ENCODE measurements at regions not wholly inside any gene's neighbourhood (a gene's known extent, or its start where the extent isn't known, plus 50 kb on each side); places are given as distances from the start of the nearest gene placed in this dataset.

DNA sequence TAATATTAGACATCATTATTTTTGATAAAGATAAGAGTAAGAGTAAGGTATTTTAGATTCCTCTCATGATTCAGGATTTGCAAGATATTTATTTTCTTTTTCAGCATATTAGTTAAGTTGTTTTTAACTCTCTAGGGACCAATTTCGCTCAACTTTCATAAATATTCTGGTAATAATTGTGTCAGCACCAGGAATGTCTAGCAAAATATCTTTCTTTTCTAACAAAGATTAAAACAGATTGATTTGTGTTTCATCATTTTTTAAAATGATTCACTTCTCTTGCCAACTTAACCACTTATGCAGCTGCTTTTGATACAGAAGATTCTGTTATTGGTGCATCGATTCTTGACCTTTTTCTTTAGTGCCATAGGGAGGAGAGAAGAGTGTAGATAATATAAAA lies 172.8 kb upstream of the PTGFR start:
- Histone ChIP-seq H3K27ac (ENCODE audit: low read length) (no peak overlapping the region), H3F3A (ENCODE audit: low read length, unreplicated experiment) (no peaks in the 10 kb centered on the region), H3K79me2 (ENCODE audit: low read length) (no peaks in the 10 kb centered on the region), H3K4me3 (ENCODE audit: low read length) (no peak overlapping the region), H4K20me1 (ENCODE audit: low read length) (no peaks in the 10 kb centered on the region), H3K36me3 (ENCODE audit: low read depth, low read length) (no peaks in the 10 kb centered on the region), H3K9me2 (replicated peaks; ENCODE audit: low read length) (no peaks in the 10 kb centered on the region), H3K9me3 (ENCODE audit: low read length) (no peaks in the 10 kb centered on the region), H3K27me3 (ENCODE audit: low read length) (no peaks in the 10 kb centered on the region), H3K4me1 (ENCODE audit: insufficient read depth, low read length) (peaks cover 3% of the 10 kb centered on the region; the same call in 1 of the 2 replicates), H3K4me2 (ENCODE audit: low read length) (no peak overlapping the region), H3K9ac (ENCODE audit: low read length) (no peak overlapping the region), H2AFZ (ENCODE audit: low read length) (no peak overlapping the region)
- no peak for ATAC-seq
- DNase-seq = no peak
- no TSS peak for BruUV-seq (replicated peaks)
- intact Hi-C loops (cut with micrococcal nuclease) = no loop called here
- POLR2A ChIA-PET (ENCODE audit: unreplicated experiment) = no interaction called here
- TF ChIP-seq EZH2phosphoT487 (IDR thresholded peaks at IDR 0.05; ENCODE audit: borderline replicate concordance, low read length) (no peak), EZH2 (IDR thresholded peaks at IDR 0.05; ENCODE audit: low read length, unreplicated experiment) (no peak)
- TF ChIP-seq, protein P1, sequence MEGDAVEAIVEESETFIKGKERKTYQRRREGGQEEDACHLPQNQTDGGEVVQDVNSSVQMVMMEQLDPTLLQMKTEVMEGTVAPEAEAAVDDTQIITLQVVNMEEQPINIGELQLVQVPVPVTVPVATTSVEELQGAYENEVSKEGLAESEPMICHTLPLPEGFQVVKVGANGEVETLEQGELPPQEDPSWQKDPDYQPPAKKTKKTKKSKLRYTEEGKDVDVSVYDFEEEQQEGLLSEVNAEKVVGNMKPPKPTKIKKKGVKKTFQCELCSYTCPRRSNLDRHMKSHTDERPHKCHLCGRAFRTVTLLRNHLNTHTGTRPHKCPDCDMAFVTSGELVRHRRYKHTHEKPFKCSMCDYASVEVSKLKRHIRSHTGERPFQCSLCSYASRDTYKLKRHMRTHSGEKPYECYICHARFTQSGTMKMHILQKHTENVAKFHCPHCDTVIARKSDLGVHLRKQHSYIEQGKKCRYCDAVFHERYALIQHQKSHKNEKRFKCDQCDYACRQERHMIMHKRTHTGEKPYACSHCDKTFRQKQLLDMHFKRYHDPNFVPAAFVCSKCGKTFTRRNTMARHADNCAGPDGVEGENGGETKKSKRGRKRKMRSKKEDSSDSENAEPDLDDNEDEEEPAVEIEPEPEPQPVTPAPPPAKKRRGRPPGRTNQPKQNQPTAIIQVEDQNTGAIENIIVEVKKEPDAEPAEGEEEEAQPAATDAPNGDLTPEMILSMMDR (conservative IDR thresholded peaks at IDR 0.05; ENCODE audit: low read depth, low read length) = no peak
- CTCF ChIA-PET = no interaction called here

GRCh38 chr1:78319603-78320002 lies 171.2 kb upstream of the PTGFR start:
- Histone ChIP-seq H3K9ac (ENCODE audit: low read length) (no peak overlapping the region), H3K4me1 (ENCODE audit: insufficient read depth, low read length) (peaks cover 5% of the 10 kb centered on the region; the same call in 1 of the 2 replicates), H3K36me3 (ENCODE audit: low read depth, low read length) (no peaks in the 10 kb centered on the region), H3F3A (ENCODE audit: low read length, unreplicated experiment) (no peaks in the 10 kb centered on the region), H3K79me2 (ENCODE audit: low read length) (no peaks in the 10 kb centered on the region), H3K27ac (ENCODE audit: low read length) (no peak overlapping the region), H3K9me2 (replicated peaks; ENCODE audit: low read length) (no peaks in the 10 kb centered on the region), H3K4me2 (ENCODE audit: low read length) (no peak overlapping the region), H2AFZ (ENCODE audit: low read length) (no peak overlapping the region), H4K20me1 (ENCODE audit: low read length) (no peaks in the 10 kb centered on the region), H3K27me3 (ENCODE audit: low read length) (no peaks in the 10 kb centered on the region), H3K9me3 (ENCODE audit: low read length) (no peaks in the 10 kb centered on the region), H3K4me3 (ENCODE audit: low read length) (no peak overlapping the region)
- ChIA-PET POLR2A (ENCODE audit: unreplicated experiment) (no interaction called here), CTCF (no interaction called here)
- DNase-seq = no peak
- no peak for ATAC-seq
- intact Hi-C loops (cut with micrococcal nuclease) = no loop called here
- BruUV-seq (replicated peaks) = no TSS peak
- TF ChIP-seq EZH2 (IDR thresholded peaks at IDR 0.05; ENCODE audit: low read length, unreplicated experiment) (no peak), EZH2phosphoT487 (IDR thresholded peaks at IDR 0.05; ENCODE audit: borderline replicate concordance, low read length) (no peak)
- TF ChIP-seq, protein P1 (conservative IDR thresholded peaks at IDR 0.05; ENCODE audit: low read depth, low read length) = no peak

DNA sequence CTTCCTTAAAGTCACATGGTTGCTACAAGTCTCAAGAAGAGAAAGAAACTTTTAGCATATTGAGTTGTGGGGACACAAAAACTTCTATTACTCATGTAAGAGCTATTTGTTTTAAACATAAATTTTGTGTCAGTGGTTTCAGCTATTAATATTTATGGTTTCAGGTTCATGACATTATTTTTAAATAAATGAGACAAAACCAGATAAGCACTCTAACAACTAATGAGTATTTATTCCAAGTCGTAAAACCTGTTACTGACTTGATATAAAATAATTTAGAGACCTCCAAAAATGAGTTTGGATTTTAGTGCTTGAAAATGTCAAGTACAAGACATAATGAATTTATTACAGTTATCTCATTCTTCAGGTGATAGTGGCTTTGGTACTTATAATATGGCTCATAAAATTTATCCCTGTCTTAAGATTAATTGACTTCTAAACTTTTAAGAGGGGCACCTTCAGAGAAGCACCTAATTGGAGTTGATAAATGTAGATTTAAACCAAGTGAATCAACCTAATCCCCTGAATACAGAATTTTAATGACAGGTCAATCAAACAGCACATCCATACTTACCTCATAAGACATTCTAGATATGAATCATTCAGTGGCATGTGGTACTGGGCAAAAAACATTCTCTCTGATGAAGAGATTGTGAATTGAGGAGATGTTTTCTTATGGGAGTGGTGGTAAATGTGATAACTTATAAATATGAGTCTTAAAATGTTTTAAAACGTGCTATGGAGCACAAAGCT lies 167.7 kb upstream of the PTGFR start:
- BruUV-seq (replicated peaks) = no TSS peak
- intact Hi-C loops (cut with micrococcal nuclease) = no loop called here
- Histone ChIP-seq H3K36me3 (ENCODE audit: low read depth, low read length) (no peaks in the 10 kb centered on the region), H3K9me3 (ENCODE audit: low read length) (no peaks in the 10 kb centered on the region), H3F3A (ENCODE audit: low read length, unreplicated experiment) (no peaks in the 10 kb centered on the region), H3K27ac (ENCODE audit: low read length) (no peak overlapping the region), H3K27me3 (ENCODE audit: low read length) (no peaks in the 10 kb centered on the region), H2AFZ (ENCODE audit: low read length) (no peak overlapping the region), H3K9me2 (replicated peaks; ENCODE audit: low read length) (no peaks in the 10 kb centered on the region), H3K4me2 (ENCODE audit: low read length) (no peak overlapping the region), H3K9ac (ENCODE audit: low read length) (no peak overlapping the region), H4K20me1 (ENCODE audit: low read length) (no peaks in the 10 kb centered on the region), H3K4me3 (ENCODE audit: low read length) (no peak overlapping the region), H3K4me1 (ENCODE audit: insufficient read depth, low read length) (0 out of 2 replicates have a peak, but pooled peaks cover 3% of the 10 kb centered on the region), H3K79me2 (ENCODE audit: low read length) (no peaks in the 10 kb centered on the region)
- CTCF ChIA-PET = no interaction called here
- no peak for TF ChIP-seq EZH2 (IDR thresholded peaks at IDR 0.05; ENCODE audit: low read length, unreplicated experiment)
- TF ChIP-seq EZH2phosphoT487 (IDR thresholded peaks at IDR 0.05; ENCODE audit: borderline replicate concordance, low read length) = no peak
- TF ChIP-seq, protein P1 (conservative IDR thresholded peaks at IDR 0.05; ENCODE audit: low read depth, low read length) = no peak
- POLR2A ChIA-PET (ENCODE audit: unreplicated experiment) = no interaction called here
- ATAC-seq (no peak; the same call in 1 of the 2 replicates), DNase-seq (peak; percentile 30)

All from PC-3 (cell line).